ENCODE measurements at regions not wholly inside any gene's neighbourhood (a gene's known extent, or its start where the extent isn't known, plus 50 kb on each side); places are given as distances from the start of the nearest gene placed in this dataset.

- Mint-ChIP-seq H3K27me3 (ENCODE audit: low read depth in 3 of 3) (no peaks in the 10 kb centered on the region), H3K4me3 (no peak overlapping the region), H3K27ac (peak overlapping the region in 1 of 7 donors; percentile 52), H3K9me3 (peaks cover 0 to 2% (median 0%) of the 10 kb centered on the region in 7 donors), H3K4me1 (peaks cover 36% of the 10 kb centered on the region), H3K36me3 (no peaks in the 10 kb centered on the region)
- intact Hi-C loops (cut with micrococcal nuclease): no loop called here
- Histone ChIP-seq H3K4me3 (replicated peaks in 1 of 3; ENCODE audit: low read depth in 2 of 3, low read length in 3 of 3) (no peak overlapping the region), H3K9ac (ENCODE audit: insufficient read depth, low read length, poor library complexity, severe bottlenecking) (no peak overlapping the region), H2AFZ (ENCODE audit: insufficient read depth, low read depth, low read length, poor library complexity, severe bottlenecking) (no peak overlapping the region), H3K4me1 (ENCODE audit: control insufficient read depth in 1 of 2, insufficient read depth in 2 of 2, low read length in 2 of 2) (peaks cover 29 to 31% of the 10 kb centered on the region in 2 donors), H3K27ac (ENCODE audit: low read depth in 1 of 2, low read length in 2 of 2) (no peak overlapping the region), H4K20me1 (ENCODE audit: insufficient read depth, low read length) (no peaks in the 10 kb centered on the region), H3K27me3 (ENCODE audit: control insufficient read depth in 2 of 2, insufficient read depth in 2 of 2, low read length in 2 of 2) (no peaks in the 10 kb centered on the region), H3K4me2 (replicated peaks; ENCODE audit: extremely low read depth, low read length, poor library complexity, severe bottlenecking) (no peak overlapping the region), H3K9me3 (replicated peaks in 1 of 2; ENCODE audit: control insufficient read depth in 1 of 2, insufficient read depth in 1 of 2, low read length in 2 of 2) (no peaks in the 10 kb centered on the region), H3K79me2 (ENCODE audit: insufficient read depth, low read length) (no peaks in the 10 kb centered on the region), H3K36me3 (replicated peaks in 1 of 2; ENCODE audit: control insufficient read depth in 1 of 2, insufficient read depth in 2 of 2, low read length in 2 of 2) (no peaks in the 10 kb centered on the region)
- WGBS (ENCODE audit: insufficient coverage): no CpG with 5 or more reads among the region's 2 CpGs
- TF ChIP-seq, protein P1, sequence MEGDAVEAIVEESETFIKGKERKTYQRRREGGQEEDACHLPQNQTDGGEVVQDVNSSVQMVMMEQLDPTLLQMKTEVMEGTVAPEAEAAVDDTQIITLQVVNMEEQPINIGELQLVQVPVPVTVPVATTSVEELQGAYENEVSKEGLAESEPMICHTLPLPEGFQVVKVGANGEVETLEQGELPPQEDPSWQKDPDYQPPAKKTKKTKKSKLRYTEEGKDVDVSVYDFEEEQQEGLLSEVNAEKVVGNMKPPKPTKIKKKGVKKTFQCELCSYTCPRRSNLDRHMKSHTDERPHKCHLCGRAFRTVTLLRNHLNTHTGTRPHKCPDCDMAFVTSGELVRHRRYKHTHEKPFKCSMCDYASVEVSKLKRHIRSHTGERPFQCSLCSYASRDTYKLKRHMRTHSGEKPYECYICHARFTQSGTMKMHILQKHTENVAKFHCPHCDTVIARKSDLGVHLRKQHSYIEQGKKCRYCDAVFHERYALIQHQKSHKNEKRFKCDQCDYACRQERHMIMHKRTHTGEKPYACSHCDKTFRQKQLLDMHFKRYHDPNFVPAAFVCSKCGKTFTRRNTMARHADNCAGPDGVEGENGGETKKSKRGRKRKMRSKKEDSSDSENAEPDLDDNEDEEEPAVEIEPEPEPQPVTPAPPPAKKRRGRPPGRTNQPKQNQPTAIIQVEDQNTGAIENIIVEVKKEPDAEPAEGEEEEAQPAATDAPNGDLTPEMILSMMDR (IDR thresholded peaks at IDR 0.05): no peak
- DNase-seq: no peak
Measured at GRCh38 chr10:113291413-113291812, 261.4 kb upstream of the HABP2 start.

DNA sequence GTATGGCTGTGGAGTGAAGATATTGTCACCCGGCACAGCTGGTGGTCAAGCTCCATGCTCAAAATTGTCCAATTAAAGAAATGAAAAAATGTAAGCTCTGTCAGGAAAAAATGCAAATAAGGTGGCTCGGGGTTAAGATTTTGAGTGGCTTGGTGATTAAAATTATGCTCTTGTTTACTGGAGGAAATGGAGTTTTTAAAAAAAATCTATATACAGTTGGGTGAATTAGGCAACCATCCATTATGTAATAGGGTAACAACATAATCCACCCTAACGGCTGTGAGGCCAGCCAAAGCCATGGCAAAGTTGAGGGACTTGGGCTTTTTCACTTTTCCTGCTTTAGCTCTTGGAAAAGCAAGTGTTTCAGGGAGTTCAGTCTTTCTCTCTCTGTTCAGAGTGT, 260.8 kb upstream of the HABP2 start:
- peak overlapping the region in 3 of 7 donors; percentile 30 to 65 (median 52) for H3K27ac Mint-ChIP-seq
- H3K27me3 ChIP-seq (ENCODE audit: control insufficient read depth in 2 of 2, insufficient read depth in 2 of 2, low read length in 2 of 2): no peaks in the 10 kb centered on the region
- 17% methylated on average over 1 of the region's 3 CpGs for WGBS (ENCODE audit: insufficient coverage)
- no peaks in the 10 kb centered on the region for H3K36me3 ChIP-seq (replicated peaks in 1 of 2; ENCODE audit: control insufficient read depth in 1 of 2, insufficient read depth in 2 of 2, low read length in 2 of 2)
- peak in 1 of 3 donors; percentile 20 for DNase-seq
- H3K9me3 Mint-ChIP-seq: peaks cover 0 to 2% (median 0%) of the 10 kb centered on the region in 7 donors
- TF ChIP-seq, protein P1 (IDR thresholded peaks at IDR 0.05): no peak
- no peaks in the 10 kb centered on the region for H4K20me1 ChIP-seq (ENCODE audit: insufficient read depth, low read length)
- H3K4me3 Mint-ChIP-seq: peak overlapping the region in 1 of 2 donors; percentile 66
- no peaks in the 10 kb centered on the region for H3K79me2 ChIP-seq (ENCODE audit: insufficient read depth, low read length)
- H3K36me3 Mint-ChIP-seq: no peaks in the 10 kb centered on the region
- H3K9me3 ChIP-seq (replicated peaks in 1 of 2; ENCODE audit: control insufficient read depth in 1 of 2, insufficient read depth in 1 of 2, low read length in 2 of 2): no peaks in the 10 kb centered on the region
- H3K4me1 Mint-ChIP-seq: peaks cover 36% of the 10 kb centered on the region
- no peak overlapping the region for H2AFZ ChIP-seq (ENCODE audit: insufficient read depth, low read depth, low read length, poor library complexity, severe bottlenecking)
- intact Hi-C loops (cut with micrococcal nuclease): no loop called here
- peaks cover 29 to 31% of the 10 kb centered on the region in 2 donors for H3K4me1 ChIP-seq (ENCODE audit: control insufficient read depth in 1 of 2, insufficient read depth in 2 of 2, low read length in 2 of 2)
- H3K27ac ChIP-seq (ENCODE audit: low read depth in 1 of 2, low read length in 2 of 2): no peak overlapping the region
- H3K27me3 Mint-ChIP-seq (ENCODE audit: low read depth in 3 of 3): no peaks in the 10 kb centered on the region
- no peak overlapping the region for H3K4me2 ChIP-seq (replicated peaks; ENCODE audit: extremely low read depth, low read length, poor library complexity, severe bottlenecking)
- no peak overlapping the region for H3K9ac ChIP-seq (ENCODE audit: insufficient read depth, low read length, poor library complexity, severe bottlenecking)
- peak overlapping the region in 1 of 3 experiments; percentile 22 for H3K4me3 ChIP-seq (replicated peaks in 1 of 3; ENCODE audit: low read depth in 2 of 3, low read length in 3 of 3)

Data from CD14-positive monocyte (primary cell).